Tibial artery (tissue), 4 donors: ENCODE measurements at regions not wholly inside any gene's neighbourhood (a gene's known extent, or its start where the extent isn't known, plus 50 kb on each side); places are given as distances from the start of the nearest gene placed in this dataset.

ENCODE experiments used
- DNase-seq, 2 donors: peaks; one replicate each; pipeline ENCODE4 v3.0.0-alpha.2; 2019
- H3K27ac ChIP-seq, 2 donors: fragments of 200-600 bp; sonication (generic) in 1 of 2; 1 replicate in 1 of 2; 2 replicates in 1 of 2; pipeline ENCODE4 v1.5.1; 2018 to 2019; ENCODE audit warnings: mild to moderate bottlenecking in 1 of 2
- H3K27me3 ChIP-seq, 2 donors: fragments of 200-600 bp; sonication (generic) in 1 of 2; one replicate each; pipeline versions ENCODE4 v1.5.1 to v1.6.0; 2016 to 2019
- H3K36me3 ChIP-seq, 3 donors: fragments of 200-600 bp; sonication (generic) in 2 of 3; one replicate each; pipeline ENCODE4 v1.5.1; 2016 to 2019; ENCODE audit warnings: mild to moderate bottlenecking in 2 of 3
- H3K4me1 ChIP-seq, 4 donors: fragments of 200-600 bp; sonication (generic) in 2 of 4; 1 replicate in 3 of 4; 2 replicates in 1 of 4; pipeline ENCODE4 v1.5.1; 2016 to 2019
- H3K4me3 ChIP-seq, 2 donors: fragments of 200-600 bp; sonication (generic) in 1 of 2; 1 replicate in 1 of 2; 2 replicates in 1 of 2; pipeline ENCODE4 v1.5.1; 2018 to 2019; ENCODE audit warnings: mild to moderate bottlenecking in 2 of 2
- H3K9me3 ChIP-seq, 3 donors: fragments of 200-600 bp; sonication (generic) in 1 of 3; one replicate each; pipeline ENCODE4 v1.5.1; 2016 to 2019
- intact Hi-C: fragments of 100-400 bp; cut with DNase I; formaldehyde crosslinking; loops from one replicate; pipeline ENCODE4 v1.15.0; 2023; ENCODE audit warnings: low total_unique reads
- TF ChIP-seq, protein P1 (sequence below), 2 experiments: fragments of 200-600 bp in 1 of 2; fragments of 450-650 bp in 1 of 2; IDR thresholded peaks; one replicate each; pipeline ENCODE4 v1.5.1; 2017 to 2019; ENCODE audit warnings: antibody characterized with exemption in 2 of 2, mild to moderate bottlenecking in 1 of 2, moderate library complexity in 1 of 2

DNA sequence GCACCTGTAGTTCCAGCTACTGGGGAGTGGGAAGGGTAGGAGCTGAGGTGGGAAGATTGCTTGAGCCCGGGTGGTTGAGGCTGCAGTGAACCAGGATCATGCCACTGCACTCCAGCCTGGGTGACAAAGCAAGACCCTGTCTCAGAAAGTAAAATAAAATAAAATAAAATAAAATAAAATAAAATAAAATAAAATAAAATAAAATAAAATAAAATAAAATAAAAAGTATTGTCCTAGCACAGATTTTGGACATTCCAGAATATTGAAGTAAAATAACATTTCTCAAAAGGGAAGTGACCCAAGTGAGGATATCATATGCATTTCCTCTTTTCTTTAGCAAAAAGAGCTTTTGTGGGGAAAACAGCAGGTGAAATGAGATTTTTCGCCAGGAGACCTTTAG, 83.5 kb downstream of the TMEM174 start:
- Histone ChIP-seq H3K27ac (no peak overlapping the region), H3K9me3 (peaks cover 0 to 5% (median 4%) of the 10 kb centered on the region in 3 donors), H3K36me3 (no peaks in the 10 kb centered on the region), H3K27me3 (peaks cover 0 to 3% of the 10 kb centered on the region in 2 donors), H3K4me1 (no peaks in the 10 kb centered on the region), H3K4me3 (no peak overlapping the region)
- TF ChIP-seq, protein P1, sequence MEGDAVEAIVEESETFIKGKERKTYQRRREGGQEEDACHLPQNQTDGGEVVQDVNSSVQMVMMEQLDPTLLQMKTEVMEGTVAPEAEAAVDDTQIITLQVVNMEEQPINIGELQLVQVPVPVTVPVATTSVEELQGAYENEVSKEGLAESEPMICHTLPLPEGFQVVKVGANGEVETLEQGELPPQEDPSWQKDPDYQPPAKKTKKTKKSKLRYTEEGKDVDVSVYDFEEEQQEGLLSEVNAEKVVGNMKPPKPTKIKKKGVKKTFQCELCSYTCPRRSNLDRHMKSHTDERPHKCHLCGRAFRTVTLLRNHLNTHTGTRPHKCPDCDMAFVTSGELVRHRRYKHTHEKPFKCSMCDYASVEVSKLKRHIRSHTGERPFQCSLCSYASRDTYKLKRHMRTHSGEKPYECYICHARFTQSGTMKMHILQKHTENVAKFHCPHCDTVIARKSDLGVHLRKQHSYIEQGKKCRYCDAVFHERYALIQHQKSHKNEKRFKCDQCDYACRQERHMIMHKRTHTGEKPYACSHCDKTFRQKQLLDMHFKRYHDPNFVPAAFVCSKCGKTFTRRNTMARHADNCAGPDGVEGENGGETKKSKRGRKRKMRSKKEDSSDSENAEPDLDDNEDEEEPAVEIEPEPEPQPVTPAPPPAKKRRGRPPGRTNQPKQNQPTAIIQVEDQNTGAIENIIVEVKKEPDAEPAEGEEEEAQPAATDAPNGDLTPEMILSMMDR (IDR thresholded peaks at IDR 0.05): no peak
- intact Hi-C loops: no loop called here
- no peak for DNase-seq

GRCh38 chr5:73256012-73256411, 83.0 kb downstream of the TMEM174 start:
- Histone ChIP-seq H3K36me3 (no peaks in the 10 kb centered on the region), H3K4me3 (no peak overlapping the region), H3K27me3 (peaks cover 0 to 3% of the 10 kb centered on the region in 2 donors), H3K9me3 (peaks cover 0 to 5% (median 4%) of the 10 kb centered on the region in 3 donors), H3K4me1 (no peaks in the 10 kb centered on the region), H3K27ac (no peak overlapping the region)
- intact Hi-C loops: no loop called here
- no peak for DNase-seq
- TF ChIP-seq, protein P1 (IDR thresholded peaks at IDR 0.05): no peak

GRCh38 chr5:73254642-73255041, 81.6 kb downstream of the TMEM174 start:
- Histone ChIP-seq H3K27ac (no peak overlapping the region), H3K36me3 (no peaks in the 10 kb centered on the region), H3K4me3 (no peak overlapping the region), H3K4me1 (no peaks in the 10 kb centered on the region), H3K27me3 (peaks cover 0 to 3% of the 10 kb centered on the region in 2 donors), H3K9me3 (peaks cover 0 to 5% (median 4%) of the 10 kb centered on the region in 3 donors)
- DNase-seq: no peak
- intact Hi-C loops: no loop called here
- TF ChIP-seq, protein P1 (IDR thresholded peaks at IDR 0.05): no peak

GRCh38 chr5:73253047-73253660, 80.2 kb downstream of the TMEM174 start:
- Histone ChIP-seq H3K4me1 (no peaks in the 10 kb centered on the region), H3K36me3 (no peaks in the 10 kb centered on the region), H3K27ac (no peak overlapping the region), H3K4me3 (no peak overlapping the region), H3K27me3 (peaks cover 0 to 3% of the 10 kb centered on the region in 2 donors), H3K9me3 (peaks cover 0 to 5% (median 4%) of the 10 kb centered on the region in 3 donors)
- no peak for DNase-seq
- intact Hi-C loops: no loop called here
- TF ChIP-seq, protein P1 (IDR thresholded peaks at IDR 0.05): no peak

- intact Hi-C loops: no loop called here
- H3K4me3 ChIP-seq: no peak overlapping the region
- no peak overlapping the region for H3K27ac ChIP-seq
- no peaks in the 10 kb centered on the region for H3K9me3 ChIP-seq
- no peaks in the 10 kb centered on the region for H3K36me3 ChIP-seq
- no peak for DNase-seq
- H3K4me1 ChIP-seq: no peaks in the 10 kb centered on the region
- peaks cover 0 to 3% of the 10 kb centered on the region in 2 donors for H3K27me3 ChIP-seq
- TF ChIP-seq, protein P1 (IDR thresholded peaks at IDR 0.05): no peak
Measured at GRCh38 chr5:73250645-73251044, 77.7 kb downstream of the TMEM174 start.
